ENCODE measurements at regions not wholly inside any gene's neighbourhood (a gene's known extent, or its start where the extent isn't known, plus 50 kb on each side); places are given as distances from the start of the nearest gene placed in this dataset.

- TF ChIP-seq, protein P1, sequence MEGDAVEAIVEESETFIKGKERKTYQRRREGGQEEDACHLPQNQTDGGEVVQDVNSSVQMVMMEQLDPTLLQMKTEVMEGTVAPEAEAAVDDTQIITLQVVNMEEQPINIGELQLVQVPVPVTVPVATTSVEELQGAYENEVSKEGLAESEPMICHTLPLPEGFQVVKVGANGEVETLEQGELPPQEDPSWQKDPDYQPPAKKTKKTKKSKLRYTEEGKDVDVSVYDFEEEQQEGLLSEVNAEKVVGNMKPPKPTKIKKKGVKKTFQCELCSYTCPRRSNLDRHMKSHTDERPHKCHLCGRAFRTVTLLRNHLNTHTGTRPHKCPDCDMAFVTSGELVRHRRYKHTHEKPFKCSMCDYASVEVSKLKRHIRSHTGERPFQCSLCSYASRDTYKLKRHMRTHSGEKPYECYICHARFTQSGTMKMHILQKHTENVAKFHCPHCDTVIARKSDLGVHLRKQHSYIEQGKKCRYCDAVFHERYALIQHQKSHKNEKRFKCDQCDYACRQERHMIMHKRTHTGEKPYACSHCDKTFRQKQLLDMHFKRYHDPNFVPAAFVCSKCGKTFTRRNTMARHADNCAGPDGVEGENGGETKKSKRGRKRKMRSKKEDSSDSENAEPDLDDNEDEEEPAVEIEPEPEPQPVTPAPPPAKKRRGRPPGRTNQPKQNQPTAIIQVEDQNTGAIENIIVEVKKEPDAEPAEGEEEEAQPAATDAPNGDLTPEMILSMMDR (IDR thresholded peaks at IDR 0.05): no peak
- TF ChIP-seq EP300 (IDR thresholded peaks at IDR 0.05) (no peak), POLR2A (IDR thresholded peaks at IDR 0.05) (no peak)
These were observed 86.6 kb downstream of the NR2F2 start for GRCh38 chr15:96416934-96417759.

All from ovary (tissue), 3 donors.